Hepatocyte (in vitro differentiated cells): ENCODE measurements at regions not wholly inside any gene's neighbourhood (a gene's known extent, or its start where the extent isn't known, plus 50 kb on each side); places are given as distances from the start of the nearest gene placed in this dataset.

Source experiments
- DNase-seq: peaks from one replicate; pipeline ENCODE4 v3.0.0-alpha.2; 2016; ENCODE audit warnings: low spot score
- H2AFZ ChIP-seq: fragments of 200-600 bp; sonication (generic); 2 replicates; pipeline ENCODE4 v1.6.0; 2016; ENCODE audit warnings: antibody characterized with exemption, mild to moderate bottlenecking
- H3K27ac ChIP-seq: fragments of 200-600 bp; sonication (generic); 2 replicates; pipeline ENCODE4 v1.5.1; 2016; ENCODE audit warnings: mild to moderate bottlenecking
- H3K27me3 ChIP-seq: fragments of 200-600 bp; sonication (generic); 2 replicates; pipeline ENCODE4 v1.6.1; 2016
- H3K36me3 ChIP-seq: fragments of 200-600 bp; sonication (generic); replicated peaks from 2 replicates; pipeline ENCODE4 v1.5.1; 2016; ENCODE audit warnings: low read depth; ENCODE audit not compliant: insufficient read depth
- H3K4me1 ChIP-seq: fragments of 200-600 bp; sonication (generic); 2 replicates; pipeline ENCODE4 v1.5.1; 2016; ENCODE audit warnings: mild to moderate bottlenecking, moderate library complexity; ENCODE audit not compliant: insufficient read depth
- H3K4me2 ChIP-seq: fragments of 200-600 bp; sonication (generic); 2 replicates; pipeline ENCODE4 v1.6.0; 2016
- H3K4me3 ChIP-seq: fragments of 200-600 bp; sonication (generic); 2 replicates; pipeline ENCODE4 v1.5.1; 2016; ENCODE audit warnings: mild to moderate bottlenecking
- H3K79me2 ChIP-seq: fragments of 200-600 bp; sonication (generic); 2 replicates; pipeline ENCODE4 v1.6.0; 2017; ENCODE audit warnings: mild to moderate bottlenecking
- H3K9me2 ChIP-seq: fragments of 200-600 bp; sonication (generic); replicated peaks from 2 replicates; pipeline ENCODE4 v1.6.0; 2017; ENCODE audit warnings: mild to moderate bottlenecking; ENCODE audit not compliant: insufficient read depth
- H3K9me3 ChIP-seq: fragments of 200-600 bp; sonication (generic); 2 replicates; pipeline ENCODE4 v1.5.1; 2016; ENCODE audit warnings: low read depth, mild to moderate bottlenecking
- H4K20me1 ChIP-seq: fragments of 200-600 bp; sonication (generic); 2 replicates; pipeline ENCODE4 v1.6.0; 2016; ENCODE audit warnings: mild to moderate bottlenecking; ENCODE audit not compliant: insufficient read depth, poor library complexity, severe bottlenecking
- EZH2 ChIP-seq: fragments of 200-600 bp; sonication (generic); IDR thresholded peaks from 2 replicates; pipeline ENCODE4 v1.6.1; 2016; ENCODE audit warnings: antibody characterized with exemption, mild to moderate bottlenecking, borderline replicate concordance
- EZH2phosphoT487 ChIP-seq: fragments of 200-600 bp; sonication (generic); IDR thresholded peaks from one replicate; pipeline ENCODE4 v1.6.1; 2018; ENCODE audit warnings: antibody characterized with exemption, mild to moderate bottlenecking, low read depth, moderate library complexity; ENCODE audit not compliant: unreplicated experiment, severe bottlenecking
- WGBS: methylation state at CpG from one replicate; pipeline ENCODE4 v1.1.6; 2016; ENCODE audit warnings: low lambda C conversion rate; ENCODE audit errors: missing lambda C conversion rate; 5-methylcytosine and 5-hydroxymethylcytosine counted together
- TF ChIP-seq, protein P1 (sequence below): fragments of 200-600 bp; sonication (generic); IDR thresholded peaks from 2 replicates; pipeline ENCODE4 v1.5.1; 2016; ENCODE audit warnings: antibody characterized with exemption, mild to moderate bottlenecking; ENCODE audit not compliant: poor library complexity

DNA sequence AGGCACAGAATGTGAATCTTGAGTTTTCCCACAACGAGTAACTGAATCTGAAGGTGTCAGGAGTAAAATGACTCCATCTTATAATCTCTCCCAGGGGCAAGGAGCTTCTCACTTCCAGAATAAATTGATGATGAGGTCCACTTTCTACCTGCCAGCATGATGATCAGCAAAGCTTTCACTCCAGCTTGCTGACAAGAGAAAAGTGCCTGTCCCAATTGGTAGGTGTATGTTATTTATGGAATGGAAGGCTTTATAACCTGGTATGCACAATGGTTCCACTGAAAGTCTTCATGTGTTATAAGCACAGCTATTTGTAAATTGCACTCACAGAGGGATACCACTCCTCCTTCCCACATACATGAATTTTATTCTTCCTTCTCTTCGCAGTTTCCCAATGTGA lies 401.0 kb upstream of the UBE2E3 start:
- H3K27ac ChIP-seq, result no peak overlapping the region
- no peaks in the 10 kb centered on the region for H3K27me3 ChIP-seq
- no peak for DNase-seq
- no peaks in the 10 kb centered on the region for H3K79me2 ChIP-seq
- no peak overlapping the region for H3K4me2 ChIP-seq
- 65% methylated on average over 2 of the region's 2 CpGs for WGBS
- no peaks in the 10 kb centered on the region for H4K20me1 ChIP-seq
- no peak overlapping the region for H3K4me3 ChIP-seq
- no peaks in the 10 kb centered on the region for H3K36me3 ChIP-seq
- H3K9me3 ChIP-seq, result no peaks in the 10 kb centered on the region
- H3K4me1 ChIP-seq, result no peaks in the 10 kb centered on the region
- H2AFZ ChIP-seq, result no peak overlapping the region
- H3K9me2 ChIP-seq, result no peaks in the 10 kb centered on the region
- TF ChIP-seq, protein P1, sequence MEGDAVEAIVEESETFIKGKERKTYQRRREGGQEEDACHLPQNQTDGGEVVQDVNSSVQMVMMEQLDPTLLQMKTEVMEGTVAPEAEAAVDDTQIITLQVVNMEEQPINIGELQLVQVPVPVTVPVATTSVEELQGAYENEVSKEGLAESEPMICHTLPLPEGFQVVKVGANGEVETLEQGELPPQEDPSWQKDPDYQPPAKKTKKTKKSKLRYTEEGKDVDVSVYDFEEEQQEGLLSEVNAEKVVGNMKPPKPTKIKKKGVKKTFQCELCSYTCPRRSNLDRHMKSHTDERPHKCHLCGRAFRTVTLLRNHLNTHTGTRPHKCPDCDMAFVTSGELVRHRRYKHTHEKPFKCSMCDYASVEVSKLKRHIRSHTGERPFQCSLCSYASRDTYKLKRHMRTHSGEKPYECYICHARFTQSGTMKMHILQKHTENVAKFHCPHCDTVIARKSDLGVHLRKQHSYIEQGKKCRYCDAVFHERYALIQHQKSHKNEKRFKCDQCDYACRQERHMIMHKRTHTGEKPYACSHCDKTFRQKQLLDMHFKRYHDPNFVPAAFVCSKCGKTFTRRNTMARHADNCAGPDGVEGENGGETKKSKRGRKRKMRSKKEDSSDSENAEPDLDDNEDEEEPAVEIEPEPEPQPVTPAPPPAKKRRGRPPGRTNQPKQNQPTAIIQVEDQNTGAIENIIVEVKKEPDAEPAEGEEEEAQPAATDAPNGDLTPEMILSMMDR, result no peak

- Histone ChIP-seq H3K4me2 (no peak overlapping the region), H3K4me1 (no peaks in the 10 kb centered on the region), H3K9me2 (no peaks in the 10 kb centered on the region), H3K27me3 (no peaks in the 10 kb centered on the region), H4K20me1 (no peaks in the 10 kb centered on the region), H3K9me3 (no peaks in the 10 kb centered on the region), H2AFZ (no peak overlapping the region), H3K79me2 (no peaks in the 10 kb centered on the region), H3K27ac (no peak overlapping the region), H3K4me3 (no peak overlapping the region), H3K36me3 (no peaks in the 10 kb centered on the region)
- DNase-seq, result no peak
- TF ChIP-seq EZH2phosphoT487 (no peak), EZH2 (no peak)
- TF ChIP-seq, protein P1, result no peak
- 86% methylated on average over 1 of the region's 1 CpG for WGBS
Observed at GRCh38 chr2:180578441-180578840, 402.0 kb upstream of the UBE2E3 start.

DNA sequence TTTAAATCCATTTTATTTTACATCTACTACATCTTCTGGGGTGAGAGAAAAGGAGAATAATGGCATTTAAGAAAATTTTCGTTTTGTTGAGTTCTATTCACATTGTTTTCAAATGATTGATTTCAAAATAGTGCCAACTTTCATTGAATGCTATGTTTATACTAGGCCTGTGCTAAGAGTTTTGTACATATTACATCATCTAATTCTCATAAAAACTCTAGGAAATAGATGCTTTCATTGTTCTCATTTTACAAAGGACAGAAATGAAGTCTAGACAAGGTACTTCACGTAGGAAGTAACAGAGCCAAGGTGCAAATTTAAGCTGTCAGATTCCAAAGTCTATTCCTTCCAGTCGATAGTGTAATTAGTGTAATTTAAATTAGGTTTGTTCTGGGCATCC lies 402.8 kb upstream of the UBE2E3 start:
- no peak for DNase-seq
- Histone ChIP-seq H4K20me1 (no peaks in the 10 kb centered on the region), H3K9me3 (no peaks in the 10 kb centered on the region), H3K4me1 (no peaks in the 10 kb centered on the region), H3K79me2 (no peaks in the 10 kb centered on the region), H3K27ac (no peak overlapping the region), H3K36me3 (no peaks in the 10 kb centered on the region), H3K4me2 (no peak overlapping the region), H2AFZ (no peak overlapping the region), H3K27me3 (no peaks in the 10 kb centered on the region), H3K9me2 (no peaks in the 10 kb centered on the region), H3K4me3 (no peak overlapping the region)
- WGBS, result 57% methylated on average over 3 of the region's 3 CpGs
- TF ChIP-seq EZH2phosphoT487 (no peak), EZH2 (no peak)
- TF ChIP-seq, protein P1, result no peak

- no peak for DNase-seq
- Histone ChIP-seq H3K27me3 (no peaks in the 10 kb centered on the region), H3K79me2 (no peaks in the 10 kb centered on the region), H3K27ac (no peak overlapping the region), H3K9me2 (no peaks in the 10 kb centered on the region), H3K4me3 (no peak overlapping the region), H2AFZ (no peak overlapping the region), H3K9me3 (no peaks in the 10 kb centered on the region), H3K4me1 (peaks cover 4% of the 10 kb centered on the region), H3K36me3 (no peaks in the 10 kb centered on the region), H4K20me1 (no peaks in the 10 kb centered on the region), H3K4me2 (no peak overlapping the region)
- TF ChIP-seq, protein P1, result no peak
- TF ChIP-seq EZH2phosphoT487 (no peak), EZH2 (no peak)
- 49% methylated on average over 3 of the region's 3 CpGs for WGBS
Observed at GRCh38 chr2:180573951-180574350, 406.5 kb upstream of the UBE2E3 start.
